ENCODE measurements at regions not wholly inside any gene's neighbourhood (a gene's known extent, or its start where the extent isn't known, plus 50 kb on each side); places are given as distances from the start of the nearest gene placed in this dataset.

DNA sequence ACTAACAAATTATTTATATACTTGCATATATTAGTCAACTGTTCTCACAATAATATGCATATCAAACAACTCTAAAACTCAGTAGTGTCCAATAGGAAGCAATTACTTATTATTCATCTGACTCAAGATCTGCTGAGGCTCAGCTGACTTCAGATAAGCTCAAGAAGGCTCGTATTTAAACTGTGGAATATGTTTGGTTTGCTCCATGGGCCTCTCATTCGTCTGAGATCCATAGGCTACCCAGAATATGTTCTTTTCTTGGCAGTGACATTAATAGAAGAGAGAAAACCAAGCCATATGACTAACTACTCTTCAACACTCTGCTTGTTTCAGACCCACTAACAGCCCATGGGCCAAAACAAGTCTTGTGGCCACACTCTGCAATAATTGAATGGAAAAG lies 107.7 kb upstream of the MAP2 start:
- H3K27ac ChIP-seq (ENCODE audit: low read depth in 2 of 2, low read length in 2 of 2), result no peak overlapping the region
- H3K9me3 ChIP-seq (ENCODE audit: control insufficient read depth in 2 of 2, low read length in 2 of 2), result no peaks in the 10 kb centered on the region
- no peaks in the 10 kb centered on the region for H3K27me3 ChIP-seq (ENCODE audit: control insufficient read depth in 2 of 2, insufficient read depth in 2 of 2, low read length in 2 of 2)
- H3K4me1 ChIP-seq (ENCODE audit: control insufficient read depth in 2 of 2, insufficient read depth in 2 of 2, low read length in 2 of 2), result no peaks in the 10 kb centered on the region
- no peak overlapping the region for H3K4me3 ChIP-seq (ENCODE audit: low read length in 2 of 2)
- no peak overlapping the region for H3K9ac ChIP-seq (ENCODE audit: low read depth in 1 of 2, low read length in 2 of 2)
- H3K36me3 ChIP-seq (ENCODE audit: control insufficient read depth in 2 of 2, insufficient read depth in 2 of 2, low read length in 2 of 2), result no peaks in the 10 kb centered on the region

- Histone ChIP-seq H3K9ac (ENCODE audit: low read depth in 1 of 2, low read length in 2 of 2) (no peak overlapping the region), H3K27me3 (ENCODE audit: control insufficient read depth in 2 of 2, insufficient read depth in 2 of 2, low read length in 2 of 2) (no peaks in the 10 kb centered on the region), H3K36me3 (ENCODE audit: control insufficient read depth in 2 of 2, insufficient read depth in 2 of 2, low read length in 2 of 2) (no peaks in the 10 kb centered on the region), H3K27ac (ENCODE audit: low read depth in 2 of 2, low read length in 2 of 2) (no peak overlapping the region), H3K9me3 (ENCODE audit: control insufficient read depth in 2 of 2, low read length in 2 of 2) (no peaks in the 10 kb centered on the region), H3K4me1 (ENCODE audit: control insufficient read depth in 2 of 2, insufficient read depth in 2 of 2, low read length in 2 of 2) (no peaks in the 10 kb centered on the region), H3K4me3 (ENCODE audit: low read length in 2 of 2) (no peak overlapping the region)
These were observed 102.8 kb upstream of the MAP2 start for GRCh38 chr2:209321076-209321475.

GRCh38 chr2:209321581-209321980 lies 102.3 kb upstream of the MAP2 start:
- Histone ChIP-seq H3K36me3 (ENCODE audit: control insufficient read depth in 2 of 2, insufficient read depth in 2 of 2, low read length in 2 of 2) (no peaks in the 10 kb centered on the region), H3K4me3 (ENCODE audit: low read length in 2 of 2) (no peak overlapping the region), H3K27me3 (ENCODE audit: control insufficient read depth in 2 of 2, insufficient read depth in 2 of 2, low read length in 2 of 2) (no peaks in the 10 kb centered on the region), H3K9ac (ENCODE audit: low read depth in 1 of 2, low read length in 2 of 2) (no peak overlapping the region), H3K9me3 (ENCODE audit: control insufficient read depth in 2 of 2, low read length in 2 of 2) (no peaks in the 10 kb centered on the region), H3K4me1 (ENCODE audit: control insufficient read depth in 2 of 2, insufficient read depth in 2 of 2, low read length in 2 of 2) (no peaks in the 10 kb centered on the region), H3K27ac (ENCODE audit: low read depth in 2 of 2, low read length in 2 of 2) (no peak overlapping the region)

- Histone ChIP-seq H3K9ac (ENCODE audit: low read depth in 1 of 2, low read length in 2 of 2) (no peak overlapping the region), H3K36me3 (ENCODE audit: control insufficient read depth in 2 of 2, insufficient read depth in 2 of 2, low read length in 2 of 2) (no peaks in the 10 kb centered on the region), H3K4me1 (ENCODE audit: control insufficient read depth in 2 of 2, insufficient read depth in 2 of 2, low read length in 2 of 2) (no peaks in the 10 kb centered on the region), H3K27me3 (ENCODE audit: control insufficient read depth in 2 of 2, insufficient read depth in 2 of 2, low read length in 2 of 2) (no peaks in the 10 kb centered on the region), H3K27ac (ENCODE audit: low read depth in 2 of 2, low read length in 2 of 2) (no peak overlapping the region), H3K4me3 (ENCODE audit: low read length in 2 of 2) (no peak overlapping the region), H3K9me3 (ENCODE audit: control insufficient read depth in 2 of 2, low read length in 2 of 2) (no peaks in the 10 kb centered on the region)
These were observed 101.8 kb upstream of the MAP2 start for GRCh38 chr2:209322041-209322440.

DNA sequence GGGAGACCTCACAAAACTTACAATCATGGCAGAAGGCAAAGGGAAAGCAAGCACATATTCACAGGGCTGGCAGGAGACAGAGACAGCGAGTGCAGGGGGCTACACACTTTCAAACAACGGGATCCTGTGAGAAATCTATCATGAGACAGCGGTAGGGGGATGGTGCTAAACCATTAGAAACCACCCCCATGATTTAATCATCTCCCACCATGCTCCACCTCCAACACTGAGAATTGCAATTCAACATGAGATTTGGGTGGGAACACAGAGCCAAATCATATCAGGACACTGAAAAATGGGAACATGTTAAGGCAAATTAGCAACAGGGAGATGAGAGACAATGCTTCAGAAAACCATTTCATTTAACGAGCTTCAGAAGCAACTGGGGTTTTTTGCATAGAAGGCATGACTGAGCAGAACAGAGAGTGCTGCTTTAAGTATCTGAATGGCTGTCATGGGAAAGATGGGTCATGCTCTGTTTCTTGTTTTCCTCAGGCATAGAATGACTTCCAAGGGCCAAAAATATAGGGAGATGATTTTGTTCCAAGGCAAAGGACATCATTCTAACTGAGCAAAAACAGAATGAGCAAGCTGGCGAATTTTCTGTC lies 100.8 kb upstream of the MAP2 start:
- Histone ChIP-seq H3K4me3 (ENCODE audit: low read length in 2 of 2) (no peak overlapping the region), H3K9ac (ENCODE audit: low read depth in 1 of 2, low read length in 2 of 2) (no peak overlapping the region), H3K27me3 (ENCODE audit: control insufficient read depth in 2 of 2, insufficient read depth in 2 of 2, low read length in 2 of 2) (no peaks in the 10 kb centered on the region), H3K4me1 (ENCODE audit: control insufficient read depth in 2 of 2, insufficient read depth in 2 of 2, low read length in 2 of 2) (no peaks in the 10 kb centered on the region), H3K9me3 (ENCODE audit: control insufficient read depth in 2 of 2, low read length in 2 of 2) (no peaks in the 10 kb centered on the region), H3K36me3 (ENCODE audit: control insufficient read depth in 2 of 2, insufficient read depth in 2 of 2, low read length in 2 of 2) (no peaks in the 10 kb centered on the region), H3K27ac (ENCODE audit: low read depth in 2 of 2, low read length in 2 of 2) (no peak overlapping the region)

- H3K9me3 ChIP-seq (ENCODE audit: control insufficient read depth in 2 of 2, low read length in 2 of 2), result no peaks in the 10 kb centered on the region
- H3K9ac ChIP-seq (ENCODE audit: low read depth in 1 of 2, low read length in 2 of 2), result no peak overlapping the region
- H3K27ac ChIP-seq (ENCODE audit: low read depth in 2 of 2, low read length in 2 of 2), result no peak overlapping the region
- H3K4me3 ChIP-seq (ENCODE audit: low read length in 2 of 2), result no peak overlapping the region
- no peaks in the 10 kb centered on the region for H3K4me1 ChIP-seq (ENCODE audit: control insufficient read depth in 2 of 2, insufficient read depth in 2 of 2, low read length in 2 of 2)
- H3K36me3 ChIP-seq (ENCODE audit: control insufficient read depth in 2 of 2, insufficient read depth in 2 of 2, low read length in 2 of 2), result no peaks in the 10 kb centered on the region
- no peaks in the 10 kb centered on the region for H3K27me3 ChIP-seq (ENCODE audit: control insufficient read depth in 2 of 2, insufficient read depth in 2 of 2, low read length in 2 of 2)
These were observed 100.1 kb upstream of the MAP2 start for GRCh38 chr2:209323738-209324137.

GRCh38 chr2:209324281-209324680 lies 99.6 kb upstream of the MAP2 start:
- no peak overlapping the region for H3K27ac ChIP-seq (ENCODE audit: low read depth in 2 of 2, low read length in 2 of 2)
- no peaks in the 10 kb centered on the region for H3K4me1 ChIP-seq (ENCODE audit: control insufficient read depth in 2 of 2, insufficient read depth in 2 of 2, low read length in 2 of 2)
- no peaks in the 10 kb centered on the region for H3K9me3 ChIP-seq (ENCODE audit: control insufficient read depth in 2 of 2, low read length in 2 of 2)
- no peaks in the 10 kb centered on the region for H3K27me3 ChIP-seq (ENCODE audit: control insufficient read depth in 2 of 2, insufficient read depth in 2 of 2, low read length in 2 of 2)
- no peaks in the 10 kb centered on the region for H3K36me3 ChIP-seq (ENCODE audit: control insufficient read depth in 2 of 2, insufficient read depth in 2 of 2, low read length in 2 of 2)
- no peak overlapping the region for H3K4me3 ChIP-seq (ENCODE audit: low read length in 2 of 2)
- no peak overlapping the region for H3K9ac ChIP-seq (ENCODE audit: low read depth in 1 of 2, low read length in 2 of 2)

DNA sequence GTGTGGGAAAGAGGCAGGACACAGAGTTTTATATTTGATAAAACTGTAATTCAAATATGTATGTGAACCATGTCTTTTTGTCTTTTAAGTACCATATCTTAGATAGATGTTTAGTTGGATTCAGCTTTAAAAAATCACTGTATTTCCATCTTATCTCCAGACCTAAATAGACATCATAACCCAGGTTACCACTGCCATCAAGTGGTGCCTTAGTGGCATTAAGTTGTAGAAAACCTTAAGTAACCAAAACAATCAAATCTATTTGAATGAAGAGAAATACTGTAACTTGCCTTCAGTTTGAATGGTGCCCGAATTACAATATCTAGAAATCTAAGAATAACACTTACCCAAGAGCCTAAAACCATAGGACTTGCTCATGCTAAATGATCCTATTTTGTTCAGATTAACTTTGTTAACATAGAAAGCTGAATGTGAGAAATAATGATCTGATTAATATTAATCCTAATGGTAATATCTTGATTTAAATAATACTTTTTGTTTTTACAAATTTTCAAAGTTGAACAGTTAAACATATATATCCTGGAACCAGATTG lies 92.5 kb upstream of the MAP2 start:
- H3K27me3 ChIP-seq (ENCODE audit: control insufficient read depth in 2 of 2, insufficient read depth in 2 of 2, low read length in 2 of 2), result no peaks in the 10 kb centered on the region
- no peaks in the 10 kb centered on the region for H3K36me3 ChIP-seq (ENCODE audit: control insufficient read depth in 2 of 2, insufficient read depth in 2 of 2, low read length in 2 of 2)
- no peak overlapping the region for H3K4me3 ChIP-seq (ENCODE audit: low read length in 2 of 2)
- H3K9ac ChIP-seq (ENCODE audit: low read depth in 1 of 2, low read length in 2 of 2), result no peak overlapping the region
- H3K27ac ChIP-seq (ENCODE audit: low read depth in 2 of 2, low read length in 2 of 2), result no peak overlapping the region
- no peaks in the 10 kb centered on the region for H3K9me3 ChIP-seq (ENCODE audit: control insufficient read depth in 2 of 2, low read length in 2 of 2)
- no peaks in the 10 kb centered on the region for H3K4me1 ChIP-seq (ENCODE audit: control insufficient read depth in 2 of 2, insufficient read depth in 2 of 2, low read length in 2 of 2)

- Histone ChIP-seq H3K9me3 (ENCODE audit: control insufficient read depth in 2 of 2, low read length in 2 of 2) (no peaks in the 10 kb centered on the region), H3K36me3 (ENCODE audit: control insufficient read depth in 2 of 2, insufficient read depth in 2 of 2, low read length in 2 of 2) (no peaks in the 10 kb centered on the region), H3K9ac (ENCODE audit: low read depth in 1 of 2, low read length in 2 of 2) (no peak overlapping the region), H3K4me1 (ENCODE audit: control insufficient read depth in 2 of 2, insufficient read depth in 2 of 2, low read length in 2 of 2) (no peaks in the 10 kb centered on the region), H3K4me3 (ENCODE audit: low read length in 2 of 2) (no peak overlapping the region), H3K27me3 (ENCODE audit: control insufficient read depth in 2 of 2, insufficient read depth in 2 of 2, low read length in 2 of 2) (no peaks in the 10 kb centered on the region), H3K27ac (ENCODE audit: low read depth in 2 of 2, low read length in 2 of 2) (no peak overlapping the region)
These were observed 89.4 kb upstream of the MAP2 start for GRCh38 chr2:209334188-209335017.

- Histone ChIP-seq H3K27me3 (ENCODE audit: control insufficient read depth in 2 of 2, insufficient read depth in 2 of 2, low read length in 2 of 2) (no peaks in the 10 kb centered on the region), H3K4me1 (ENCODE audit: control insufficient read depth in 2 of 2, insufficient read depth in 2 of 2, low read length in 2 of 2) (no peaks in the 10 kb centered on the region), H3K9ac (ENCODE audit: low read depth in 1 of 2, low read length in 2 of 2) (no peak overlapping the region), H3K4me3 (ENCODE audit: low read length in 2 of 2) (no peak overlapping the region), H3K36me3 (ENCODE audit: control insufficient read depth in 2 of 2, insufficient read depth in 2 of 2, low read length in 2 of 2) (no peaks in the 10 kb centered on the region), H3K27ac (ENCODE audit: low read depth in 2 of 2, low read length in 2 of 2) (no peak overlapping the region), H3K9me3 (ENCODE audit: control insufficient read depth in 2 of 2, low read length in 2 of 2) (no peaks in the 10 kb centered on the region)
These were observed 83.3 kb upstream of the MAP2 start for GRCh38 chr2:209340522-209340921.

Measured in mucosa of rectum (tissue), 2 donors.